ENCODE measurements at regions not wholly inside any gene's neighbourhood (a gene's known extent, or its start where the extent isn't known, plus 50 kb on each side); places are given as distances from the start of the nearest gene placed in this dataset.

- no peak for TF ChIP-seq EZH2 (IDR thresholded peaks at IDR 0.05; ENCODE audit: low read depth)
- TF ChIP-seq, protein P1, sequence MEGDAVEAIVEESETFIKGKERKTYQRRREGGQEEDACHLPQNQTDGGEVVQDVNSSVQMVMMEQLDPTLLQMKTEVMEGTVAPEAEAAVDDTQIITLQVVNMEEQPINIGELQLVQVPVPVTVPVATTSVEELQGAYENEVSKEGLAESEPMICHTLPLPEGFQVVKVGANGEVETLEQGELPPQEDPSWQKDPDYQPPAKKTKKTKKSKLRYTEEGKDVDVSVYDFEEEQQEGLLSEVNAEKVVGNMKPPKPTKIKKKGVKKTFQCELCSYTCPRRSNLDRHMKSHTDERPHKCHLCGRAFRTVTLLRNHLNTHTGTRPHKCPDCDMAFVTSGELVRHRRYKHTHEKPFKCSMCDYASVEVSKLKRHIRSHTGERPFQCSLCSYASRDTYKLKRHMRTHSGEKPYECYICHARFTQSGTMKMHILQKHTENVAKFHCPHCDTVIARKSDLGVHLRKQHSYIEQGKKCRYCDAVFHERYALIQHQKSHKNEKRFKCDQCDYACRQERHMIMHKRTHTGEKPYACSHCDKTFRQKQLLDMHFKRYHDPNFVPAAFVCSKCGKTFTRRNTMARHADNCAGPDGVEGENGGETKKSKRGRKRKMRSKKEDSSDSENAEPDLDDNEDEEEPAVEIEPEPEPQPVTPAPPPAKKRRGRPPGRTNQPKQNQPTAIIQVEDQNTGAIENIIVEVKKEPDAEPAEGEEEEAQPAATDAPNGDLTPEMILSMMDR (conservative IDR thresholded peaks at IDR 0.05), result no peak
- Histone ChIP-seq H3K36me3 (ENCODE audit: low read depth) (no peaks in the 10 kb centered on the region), H3K27me3 (ENCODE audit: insufficient read depth, low read depth) (no peaks in the 10 kb centered on the region), H4K20me1 (ENCODE audit: insufficient read depth) (no peaks in the 10 kb centered on the region), H3K9me3 (ENCODE audit: insufficient read depth, low read depth) (no peaks in the 10 kb centered on the region), H3F3A (ENCODE audit: insufficient read depth, low read depth) (no peaks in the 10 kb centered on the region), H3K9me2 (ENCODE audit: insufficient read depth) (no peaks in the 10 kb centered on the region), H3K4me1 (replicated peaks; ENCODE audit: insufficient read depth) (no peaks in the 10 kb centered on the region), H3K4me2 (no peak overlapping the region), H3K4me3 (no peak overlapping the region), H3K27ac (no peak overlapping the region), H2AFZ (no peak overlapping the region), H3K79me2 (ENCODE audit: low read depth) (no peaks in the 10 kb centered on the region)
- intact Hi-C loops (cut with micrococcal nuclease; ENCODE audit: unreplicated experiment), result loop anchor here (2.0 kb wide), 2 partner anchors 361 to 1013 kb away; no protein-coding TSS in a partner anchor
- POLR2A ChIA-PET (ENCODE audit: unreplicated experiment), result no interaction called here
- CTCF ChIA-PET, result no interaction called here
- BruUV-seq (replicated peaks), result no TSS peak
- no peak for DNase-seq
These were observed 524.1 kb upstream of the CFAP20DC start for GRCh38 chr3:59573911-59574310.

DNA sequence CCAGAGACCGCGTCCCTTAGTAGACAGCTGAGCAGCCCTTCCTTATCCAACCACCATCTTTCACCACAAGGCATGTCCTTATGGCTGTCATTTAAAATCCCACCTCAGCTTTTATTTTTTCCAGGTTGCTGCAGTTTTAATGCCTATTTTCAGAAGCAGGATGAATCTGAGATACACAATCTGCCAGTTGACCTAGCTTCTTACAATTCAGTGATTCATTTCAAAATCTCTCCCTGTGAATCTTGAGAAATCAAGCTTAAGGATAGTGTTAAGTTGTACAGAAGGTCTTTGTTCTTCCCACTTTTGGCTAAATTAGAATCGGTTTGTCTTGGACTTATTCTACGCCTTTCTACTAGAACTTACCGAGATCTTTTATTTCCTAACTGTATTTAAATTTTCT is 522.3 kb upstream of the CFAP20DC start:
- Histone ChIP-seq H3K27ac (no peak overlapping the region), H3F3A (ENCODE audit: insufficient read depth, low read depth) (no peaks in the 10 kb centered on the region), H3K27me3 (ENCODE audit: insufficient read depth, low read depth) (no peaks in the 10 kb centered on the region; the same call in 1 of the 2 replicates), H3K4me1 (replicated peaks; ENCODE audit: insufficient read depth) (no peaks in the 10 kb centered on the region), H3K36me3 (ENCODE audit: low read depth) (no peaks in the 10 kb centered on the region), H3K4me3 (no peak overlapping the region), H2AFZ (0 out of 2 replicates have a peak overlapping the region, but pooled peaks have one; percentile 17), H4K20me1 (ENCODE audit: insufficient read depth) (no peaks in the 10 kb centered on the region), H3K79me2 (ENCODE audit: low read depth) (no peaks in the 10 kb centered on the region), H3K4me2 (no peak overlapping the region), H3K9me3 (ENCODE audit: insufficient read depth, low read depth) (no peaks in the 10 kb centered on the region), H3K9me2 (ENCODE audit: insufficient read depth) (no peaks in the 10 kb centered on the region)
- no TSS peak for BruUV-seq (replicated peaks)
- intact Hi-C loops (cut with micrococcal nuclease; ENCODE audit: unreplicated experiment), result no loop called here
- CTCF ChIA-PET, result no interaction called here
- TF ChIP-seq EZH2 (IDR thresholded peaks at IDR 0.05; ENCODE audit: low read depth), result no peak
- TF ChIP-seq, protein P1 (conservative IDR thresholded peaks at IDR 0.05), result no peak
- no peak for DNase-seq
- POLR2A ChIA-PET (ENCODE audit: unreplicated experiment), result no interaction called here

- H3K27ac ChIP-seq, result no peak overlapping the region
- TF ChIP-seq, protein P1 (conservative IDR thresholded peaks at IDR 0.05), result no peak
- no peak overlapping the region for H3K4me3 ChIP-seq
- no peaks in the 10 kb centered on the region for H3K9me2 ChIP-seq (ENCODE audit: insufficient read depth)
- H4K20me1 ChIP-seq (ENCODE audit: insufficient read depth), result no peaks in the 10 kb centered on the region
- intact Hi-C loops (cut with micrococcal nuclease; ENCODE audit: unreplicated experiment), result no loop called here
- no peaks in the 10 kb centered on the region for H3K79me2 ChIP-seq (ENCODE audit: low read depth)
- no peak for DNase-seq
- BruUV-seq (replicated peaks), result no TSS peak
- H3K4me2 ChIP-seq, result no peak overlapping the region
- POLR2A ChIA-PET (ENCODE audit: unreplicated experiment), result no interaction called here
- no peaks in the 10 kb centered on the region for H3K4me1 ChIP-seq (replicated peaks; ENCODE audit: insufficient read depth)
- no peaks in the 10 kb centered on the region for H3K36me3 ChIP-seq (ENCODE audit: low read depth)
- H3K9me3 ChIP-seq (ENCODE audit: insufficient read depth, low read depth), result no peaks in the 10 kb centered on the region
- CTCF ChIA-PET, result no interaction called here
- H3F3A ChIP-seq (ENCODE audit: insufficient read depth, low read depth), result no peaks in the 10 kb centered on the region
- no peak overlapping the region for H2AFZ ChIP-seq
- no peaks in the 10 kb centered on the region; the same call in 1 of the 2 replicates for H3K27me3 ChIP-seq (ENCODE audit: insufficient read depth, low read depth)
These were observed 521.0 kb upstream of the CFAP20DC start for GRCh38 chr3:59570806-59571205.

Measured in PC-9 (cell line).